SHP77 treated with DMSO at 0.1 percent for 48 hours (cell line): ENCODE measurements at regions not wholly inside any gene's neighbourhood (a gene's known extent, or its start where the extent isn't known, plus 50 kb on each side); places are given as distances from the start of the nearest gene placed in this dataset.

Experiments used
- DNase-seq: peaks from one replicate; lab custom pipeline; 2025; lab: John Stamatoyannopoulos, UW

- no peak for DNase-seq
Measured at GRCh38 chr2:10964052-10964790, 52.5 kb downstream of the KCNF1 start.

GRCh38 chr2:10965241-10965843 is 53.6 kb downstream of the KCNF1 start:
- DNase-seq: no peak

GRCh38 chr2:10966056-10966455 is 54.3 kb downstream of the KCNF1 start:
- DNase-seq: no peak

GRCh38 chr2:10966741-10967140 is 55.0 kb downstream of the KCNF1 start:
- DNase-seq: no peak

- no peak for DNase-seq
Measured at GRCh38 chr2:10968176-10968575, 56.4 kb downstream of the KCNF1 start.

GRCh38 chr2:10970666-10971065 is 58.9 kb downstream of the KCNF1 start:
- no peak for DNase-seq

- DNase-seq: no peak
Measured at GRCh38 chr2:10971161-10971887, 59.6 kb downstream of the KCNF1 start.

GRCh38 chr2:10971888-10972260 is 60.1 kb downstream of the KCNF1 start:
- DNase-seq: no peak

GRCh38 chr2:10972683-10973433 is 61.1 kb downstream of the KCNF1 start:
- no peak for DNase-seq

GRCh38 chr2:10973766-10974165 is 62.0 kb downstream of the KCNF1 start:
- DNase-seq: no peak

GRCh38 chr2:10977003-10977402 is 65.3 kb downstream of the KCNF1 start:
- no peak for DNase-seq

- no peak for DNase-seq
Measured at GRCh38 chr2:10977621-10978020, 65.9 kb downstream of the KCNF1 start.

GRCh38 chr2:10978090-10978670 is 66.4 kb downstream of the KCNF1 start:
- DNase-seq: no peak

GRCh38 chr2:10980071-10980470 is 68.3 kb downstream of the KCNF1 start:
- DNase-seq: no peak

- no peak for DNase-seq
Measured at GRCh38 chr2:10980886-10981425, 69.2 kb downstream of the KCNF1 start.

- DNase-seq: no peak
Measured at GRCh38 chr2:10981451-10981850, 69.7 kb downstream of the KCNF1 start.

- DNase-seq: no peak
Measured at GRCh38 chr2:10981941-10982431, 70.3 kb downstream of the KCNF1 start.

GRCh38 chr2:10982931-10983701 is 71.4 kb downstream of the KCNF1 start:
- no peak for DNase-seq

- no peak for DNase-seq
Measured at GRCh38 chr2:10983711-10984110, 72.0 kb downstream of the KCNF1 start.

- DNase-seq: no peak
Measured at GRCh38 chr2:10984418-10985135, 72.8 kb downstream of the KCNF1 start.
